SH-SY5Y (cell line): ENCODE measurements at regions not wholly inside any gene's neighbourhood (a gene's known extent, or its start where the extent isn't known, plus 50 kb on each side); places are given as distances from the start of the nearest gene placed in this dataset.

ENCODE experiments used
- GATA2 ChIP-seq: IDR thresholded peaks from 2 replicates; pipeline ENCODE4 v1.6.1; 2011; ENCODE audit warnings: mild to moderate bottlenecking, low read depth, low read length
- GATA3 ChIP-seq: IDR thresholded peaks from 2 replicates; pipeline ENCODE4 v1.6.1; 2011; ENCODE audit warnings: low read depth, mild to moderate bottlenecking, low read length, moderate library complexity

- TF ChIP-seq GATA3 = no peak
- TF ChIP-seq GATA2 = no peak
Observed at GRCh38 chr13:67652887-67653286, 422.8 kb upstream of the PCDH9 start.

DNA sequence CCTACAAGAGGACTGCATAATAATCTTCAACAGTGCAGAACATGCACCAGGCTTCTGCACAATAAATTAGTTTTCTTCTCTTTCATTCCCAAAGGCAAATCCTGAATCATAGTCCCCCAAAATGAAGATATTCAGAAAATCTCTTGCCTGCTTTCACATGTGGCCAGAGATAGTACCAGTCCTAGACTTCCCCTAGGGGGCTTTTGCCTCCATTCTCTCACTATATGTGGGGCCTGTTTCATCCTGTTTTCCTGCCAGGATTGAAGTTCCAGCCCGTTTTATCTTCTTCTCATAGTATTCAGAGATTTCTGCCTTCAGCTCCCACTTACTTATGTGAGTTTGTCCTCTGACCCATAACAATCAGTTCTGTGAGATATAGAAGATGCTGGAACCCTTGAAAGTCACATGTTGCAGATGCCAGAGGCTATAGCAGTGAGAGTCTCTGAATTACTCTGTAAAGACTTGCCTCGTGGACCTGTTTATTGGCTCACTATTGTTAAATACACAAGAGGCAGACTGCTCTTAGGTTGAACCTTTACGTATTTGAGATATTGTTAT is 421.9 kb upstream of the PCDH9 start:
- TF ChIP-seq GATA3 = no peak
- TF ChIP-seq GATA2 = no peak

DNA sequence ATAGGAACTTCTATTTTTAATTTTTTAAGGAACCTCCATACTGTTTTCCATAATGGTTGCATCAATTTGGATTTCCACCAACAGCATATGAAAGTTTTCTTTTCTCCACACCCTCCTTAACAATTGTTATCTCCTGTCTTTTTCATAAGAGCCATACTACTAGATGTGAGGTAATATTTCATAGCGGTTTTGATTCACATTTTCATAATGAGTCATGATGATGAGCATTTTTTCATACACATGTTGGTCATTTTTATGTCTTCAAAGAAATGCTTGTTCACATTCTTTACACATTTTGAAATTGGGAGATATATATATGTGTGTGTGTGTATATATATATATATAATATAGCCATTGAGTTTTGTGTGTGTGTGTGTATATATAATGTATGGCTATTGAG is 420.3 kb upstream of the PCDH9 start:
- TF ChIP-seq GATA2 (no peak), GATA3 (no peak)

DNA sequence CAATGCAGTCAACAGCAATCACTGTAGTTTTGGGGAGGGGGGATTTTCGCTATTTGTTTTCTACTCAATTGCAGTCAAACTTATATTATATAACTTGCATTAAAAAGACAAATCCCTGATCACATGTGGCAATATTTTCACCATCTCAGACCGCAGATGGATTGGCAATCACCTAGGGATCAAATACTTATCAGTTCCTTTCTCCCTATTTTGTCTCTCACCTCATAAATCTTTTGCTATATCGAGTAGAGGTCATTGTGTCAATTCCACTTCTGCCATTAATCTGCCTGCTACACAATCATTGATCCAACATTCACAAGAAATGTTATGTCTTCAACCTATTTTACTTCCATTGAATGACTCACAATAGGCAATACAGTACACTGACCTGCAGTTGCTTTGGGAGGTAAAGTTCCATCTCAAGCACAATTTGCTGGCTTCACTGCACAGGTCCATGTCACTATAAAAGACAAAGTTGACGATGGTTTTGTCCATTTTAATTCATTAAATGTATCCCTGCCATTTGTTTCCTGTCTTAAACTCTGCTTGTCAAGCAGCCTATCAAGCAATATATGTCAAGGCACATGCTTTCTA is 415.8 kb upstream of the PCDH9 start:
- TF ChIP-seq GATA2 = no peak

GRCh38 chr13:67643516-67644055 is 413.4 kb upstream of the PCDH9 start:
- TF ChIP-seq GATA2 (no peak), GATA3 (no peak)

- TF ChIP-seq GATA3 (no peak), GATA2 (no peak)
Observed at GRCh38 chr13:67642657-67643056, 412.5 kb upstream of the PCDH9 start.

GRCh38 chr13:67635754-67636153 is 405.6 kb upstream of the PCDH9 start:
- TF ChIP-seq GATA3 = no peak
- no peak for TF ChIP-seq GATA2

DNA sequence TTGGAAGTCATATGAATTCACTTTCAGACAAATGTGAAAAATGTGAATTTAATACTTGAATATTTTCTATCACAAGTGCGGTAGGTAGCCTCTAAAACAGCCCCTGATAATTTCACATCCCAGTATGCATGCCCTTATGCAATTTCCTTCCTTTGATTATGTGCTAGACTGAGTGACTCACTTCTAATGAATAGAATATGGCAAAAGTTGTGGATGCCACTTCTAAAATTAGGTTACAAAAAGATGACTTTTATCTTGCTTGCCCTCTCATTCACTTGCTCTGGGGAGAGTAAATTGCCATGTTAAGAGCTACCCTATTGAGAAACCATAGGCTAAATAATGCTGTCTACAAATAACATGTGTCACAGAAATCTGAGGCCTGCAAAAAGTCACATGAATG is 402.5 kb upstream of the PCDH9 start:
- TF ChIP-seq GATA3 (no peak), GATA2 (no peak)

DNA sequence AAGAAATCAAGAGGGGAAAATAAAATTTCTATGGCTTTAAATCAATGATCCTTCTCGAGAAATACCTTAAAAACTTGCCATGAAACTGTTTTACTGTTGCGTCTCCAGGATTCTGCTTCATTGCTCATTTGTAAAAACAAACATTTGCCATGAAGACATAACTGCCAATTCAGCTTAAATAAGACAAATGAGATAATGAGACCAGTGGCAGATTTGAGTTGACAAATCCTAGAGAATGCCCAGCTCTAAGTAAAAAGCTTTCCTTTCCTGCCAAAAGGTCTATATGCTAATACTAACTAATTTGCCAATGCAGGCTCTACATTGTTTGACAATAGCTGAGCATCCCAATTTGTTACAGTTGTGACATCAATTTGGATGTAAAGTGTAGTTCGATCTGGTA is 400.5 kb upstream of the PCDH9 start:
- TF ChIP-seq GATA3 (no peak), GATA2 (no peak)

GRCh38 chr13:67623630-67624029 is 393.5 kb upstream of the PCDH9 start:
- TF ChIP-seq GATA2 (no peak), GATA3 (no peak)

DNA sequence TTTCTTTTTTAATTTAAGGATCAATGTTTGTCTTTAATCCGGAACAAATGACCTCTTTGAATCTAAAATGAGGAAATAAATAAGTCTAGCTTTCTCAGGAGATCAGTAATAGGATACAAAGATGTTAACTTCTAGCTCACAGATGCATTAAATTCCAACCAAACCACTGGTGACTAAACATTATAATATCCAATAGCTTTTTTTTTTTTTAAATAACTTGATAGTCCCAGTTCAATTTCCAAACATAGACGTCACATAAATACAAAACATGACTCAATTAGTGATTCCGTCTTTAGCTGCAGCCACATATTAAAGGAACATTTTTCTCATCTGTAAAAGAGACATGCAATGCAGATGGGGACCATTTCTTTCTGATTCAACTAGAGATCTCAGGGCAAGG is 390.5 kb upstream of the PCDH9 start:
- TF ChIP-seq GATA3 (no peak), GATA2 (no peak)

DNA sequence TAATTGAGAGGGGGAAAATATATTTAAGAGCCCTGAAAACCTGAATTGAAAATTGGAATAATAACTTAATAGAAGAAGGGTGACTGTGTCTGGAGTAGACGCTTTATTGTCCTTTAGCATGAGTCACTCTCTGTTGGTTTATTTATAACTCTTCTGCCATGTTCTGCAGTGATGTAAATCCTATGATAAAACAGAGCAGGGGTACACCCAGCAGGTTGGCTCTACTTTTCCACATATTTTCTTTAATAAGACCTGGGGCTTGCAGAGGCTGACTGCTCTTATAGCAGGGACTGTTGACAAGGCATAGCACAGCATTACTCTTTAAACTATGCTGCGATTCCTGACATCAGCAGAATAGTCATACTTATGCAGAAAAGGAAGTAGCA is 389.9 kb upstream of the PCDH9 start:
- no peak for TF ChIP-seq GATA3
- TF ChIP-seq GATA2 = no peak

DNA sequence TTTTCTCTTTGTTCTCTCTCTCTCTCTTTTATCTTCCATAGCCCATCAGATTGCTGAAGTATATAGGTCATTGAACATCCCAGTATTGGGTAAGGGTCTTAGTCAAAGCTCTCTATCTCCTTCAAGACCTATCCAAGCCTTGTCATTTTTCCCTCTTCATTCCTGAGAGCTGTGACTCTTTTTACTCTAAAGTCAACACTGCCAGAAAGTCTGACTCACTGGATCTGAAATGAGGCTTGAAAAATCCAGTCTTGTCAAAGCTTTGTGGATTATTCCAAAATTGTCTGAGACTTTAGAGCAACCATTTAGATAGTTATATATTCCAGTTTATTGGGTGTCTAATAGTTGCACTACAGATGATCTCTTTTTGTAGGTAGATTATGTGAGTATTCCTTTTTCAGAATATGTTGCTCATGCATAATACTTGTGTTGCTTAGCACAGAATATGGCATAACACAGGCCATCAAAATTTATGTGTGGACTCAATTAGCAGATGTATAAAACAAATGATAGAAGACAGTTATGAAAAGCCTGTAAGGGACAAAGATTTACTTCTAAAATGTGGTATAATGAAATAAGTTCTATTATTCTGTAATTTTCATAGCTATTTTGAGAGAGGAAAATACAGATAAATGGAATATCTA is 389.3 kb upstream of the PCDH9 start:
- TF ChIP-seq GATA2 = no peak
- TF ChIP-seq GATA3 = no peak

- TF ChIP-seq GATA3 (no peak), GATA2 (no peak)
Observed at GRCh38 chr13:67614579-67614978, 384.4 kb upstream of the PCDH9 start.

DNA sequence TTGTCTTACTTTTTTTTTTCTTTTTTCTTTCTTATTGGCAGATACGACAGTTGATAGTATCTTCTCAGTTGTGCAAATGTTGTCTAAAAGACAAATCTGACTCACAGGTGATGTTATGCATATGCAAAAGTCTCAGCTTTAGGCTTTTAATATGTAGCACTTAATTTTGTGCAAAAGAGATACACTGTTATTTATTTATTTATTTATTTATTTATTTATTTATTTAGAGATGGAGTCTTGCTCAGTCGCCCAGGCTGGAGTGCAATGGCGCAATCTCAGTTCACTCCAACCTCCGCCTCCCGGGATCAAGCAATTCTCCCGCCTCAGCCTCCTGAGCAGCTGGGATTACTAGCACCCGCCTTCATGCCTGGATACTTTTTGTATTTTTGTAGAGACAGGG is 383.9 kb upstream of the PCDH9 start:
- TF ChIP-seq GATA2 (no peak), GATA3 (no peak)
